GM19023 (cell line): ENCODE measurements at regions not wholly inside any gene's neighbourhood (a gene's known extent, or its start where the extent isn't known, plus 50 kb on each side); places are given as distances from the start of the nearest gene placed in this dataset.
"Not testable (repeated sequence)": the region's sequence is repeated elsewhere in the genome, so short reads cannot be mapped to it uniquely, and the experiment has no call there.

Experiments
- ATAC-seq: cut with Tn5 transposase; IDR thresholded peaks from one replicate; pipeline ENCODE4 v1.9.1; 2021; ENCODE audit warnings: mild to moderate bottlenecking, moderate library complexity; ENCODE audit not compliant: unreplicated experiment

DNA sequence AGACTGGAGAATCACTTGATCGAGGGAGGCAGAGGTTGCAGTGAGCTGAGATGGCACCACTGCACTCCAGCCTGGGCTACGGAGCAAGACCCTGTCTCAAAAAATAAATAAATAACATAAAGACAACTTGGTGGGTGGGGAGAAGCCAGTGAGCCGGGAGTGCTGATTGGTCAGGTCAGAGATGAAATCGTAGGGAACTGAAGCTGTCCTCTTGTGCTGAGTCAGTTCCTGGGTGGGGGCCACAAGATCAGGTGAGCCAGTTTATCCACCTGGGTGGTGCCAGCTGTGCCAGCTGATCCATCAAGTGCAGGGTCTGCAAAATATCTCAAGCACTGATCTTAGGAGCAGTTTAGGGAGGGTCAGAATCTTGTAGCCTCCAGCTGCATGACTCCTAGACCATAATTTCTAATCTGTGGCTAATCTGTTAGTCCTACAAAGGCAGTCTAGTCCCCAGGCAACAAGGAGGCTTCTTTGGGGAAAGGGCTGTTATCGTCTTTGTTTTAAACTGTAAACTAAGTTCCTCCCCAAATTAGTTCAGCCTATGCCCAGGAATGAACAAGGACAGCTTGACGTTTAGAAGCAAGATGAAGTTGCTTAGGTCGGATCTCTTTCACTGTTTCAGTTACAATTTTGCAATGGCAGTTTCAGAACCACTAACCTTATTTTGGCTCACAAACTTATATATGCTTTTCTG is 221.5 kb upstream of the MYLIP start:
- ATAC-seq, result not testable (repeated sequence)

DNA sequence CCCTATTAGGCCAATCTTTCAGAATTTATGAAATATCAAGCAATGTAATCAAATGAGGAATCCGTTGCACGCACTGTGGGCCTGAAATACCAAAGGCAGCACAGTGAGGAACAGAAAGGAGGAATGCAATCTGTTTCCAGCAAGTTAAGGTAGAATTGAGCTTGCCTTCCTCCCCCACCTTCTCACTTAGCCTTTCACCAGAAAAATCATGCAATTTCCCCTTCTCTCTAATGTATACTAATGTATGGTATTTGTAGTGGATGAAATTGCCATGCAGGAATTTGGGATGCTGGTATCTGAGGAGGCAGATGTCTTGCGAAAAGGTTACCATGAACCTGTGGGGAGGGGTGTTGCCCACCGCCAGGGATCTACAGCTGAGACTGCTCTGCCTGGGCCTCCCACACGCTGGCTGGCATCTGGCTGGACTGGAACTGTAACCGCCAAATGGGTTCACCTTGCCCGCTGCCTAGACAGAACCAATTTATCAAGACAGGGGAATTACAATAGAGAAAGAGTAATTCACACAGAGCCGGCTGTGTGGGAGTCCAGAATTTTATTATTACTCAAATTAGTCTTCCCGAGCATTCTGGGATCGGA is 222.4 kb upstream of the MYLIP start:
- no peak for ATAC-seq

DNA sequence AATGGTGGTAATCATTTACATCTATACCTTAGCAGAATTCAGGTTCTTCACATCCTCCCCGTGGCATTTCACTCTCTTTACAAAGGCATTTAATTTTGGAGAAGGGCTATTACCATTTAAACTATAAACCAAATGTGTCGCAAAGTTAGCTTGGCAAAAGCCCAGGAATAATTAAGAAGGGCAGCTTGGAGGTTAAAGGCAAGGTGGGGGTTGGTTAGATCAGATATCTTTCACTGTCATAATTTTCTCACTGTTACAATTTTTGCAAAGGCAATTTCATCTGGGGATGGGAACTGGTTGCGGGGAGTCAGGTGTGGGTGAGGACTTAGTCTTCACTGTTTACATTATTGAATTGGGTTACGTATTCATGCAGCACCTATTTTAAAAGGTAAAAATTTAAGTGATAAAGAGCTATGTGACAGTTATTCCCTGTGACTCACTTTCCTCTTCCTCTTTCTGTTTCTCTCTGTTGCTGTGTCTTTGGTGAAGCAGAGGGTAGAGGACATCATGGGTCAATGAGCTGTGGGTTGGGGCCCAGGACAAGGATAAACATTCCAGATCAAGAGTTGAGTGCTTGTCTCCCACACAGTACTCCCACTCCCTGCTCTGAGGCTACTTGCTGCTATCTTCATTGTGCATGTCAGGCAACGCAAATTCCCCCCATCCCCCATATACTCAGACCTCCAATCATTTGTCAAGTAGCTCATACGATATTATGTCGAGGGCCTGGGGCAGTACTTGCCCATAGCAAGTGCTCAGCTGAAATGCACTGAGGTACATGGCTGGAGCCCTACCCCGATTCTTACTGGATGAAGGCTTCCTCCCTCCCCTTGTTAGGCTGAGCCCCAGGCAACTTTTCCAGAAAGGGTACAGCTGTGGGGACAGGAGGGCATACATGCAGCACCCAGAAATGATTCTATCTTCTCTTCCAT is 223.1 kb upstream of the MYLIP start:
- ATAC-seq, result no peak

DNA sequence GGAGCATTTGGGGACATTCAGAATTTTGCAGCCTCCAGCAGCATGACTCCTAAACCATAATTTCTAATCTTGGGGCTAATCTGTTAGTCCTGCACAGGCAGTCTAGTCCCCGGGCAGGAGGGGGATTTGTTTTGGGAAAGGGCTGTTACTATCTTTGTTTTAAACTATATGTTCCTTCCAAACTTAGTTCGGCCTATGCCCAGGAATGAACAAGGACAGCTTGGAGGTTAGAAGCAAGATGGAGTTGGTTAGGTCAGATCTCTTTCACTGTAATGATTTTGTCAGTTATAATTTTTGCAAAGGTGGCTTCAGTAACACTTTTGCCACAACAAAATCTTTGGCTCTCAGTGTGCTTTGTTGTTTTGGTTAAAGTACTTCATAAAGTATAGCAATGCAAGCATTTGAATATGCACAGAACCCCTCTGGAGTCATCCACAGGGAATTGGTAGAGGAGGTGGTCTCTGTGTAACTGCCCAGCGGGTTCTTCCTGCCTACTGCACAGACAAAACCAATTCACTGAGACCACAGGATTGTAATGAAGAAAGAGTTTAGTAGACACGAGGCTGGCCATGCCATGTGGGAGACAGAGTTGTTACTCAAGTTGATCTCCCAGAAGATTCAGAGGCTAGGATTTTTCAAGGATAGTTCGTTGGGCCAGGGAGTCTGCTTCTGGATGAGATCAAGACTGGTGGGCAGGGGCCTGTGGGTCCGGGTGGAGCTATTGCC is 224.1 kb upstream of the MYLIP start:
- ATAC-seq, result no peak

DNA sequence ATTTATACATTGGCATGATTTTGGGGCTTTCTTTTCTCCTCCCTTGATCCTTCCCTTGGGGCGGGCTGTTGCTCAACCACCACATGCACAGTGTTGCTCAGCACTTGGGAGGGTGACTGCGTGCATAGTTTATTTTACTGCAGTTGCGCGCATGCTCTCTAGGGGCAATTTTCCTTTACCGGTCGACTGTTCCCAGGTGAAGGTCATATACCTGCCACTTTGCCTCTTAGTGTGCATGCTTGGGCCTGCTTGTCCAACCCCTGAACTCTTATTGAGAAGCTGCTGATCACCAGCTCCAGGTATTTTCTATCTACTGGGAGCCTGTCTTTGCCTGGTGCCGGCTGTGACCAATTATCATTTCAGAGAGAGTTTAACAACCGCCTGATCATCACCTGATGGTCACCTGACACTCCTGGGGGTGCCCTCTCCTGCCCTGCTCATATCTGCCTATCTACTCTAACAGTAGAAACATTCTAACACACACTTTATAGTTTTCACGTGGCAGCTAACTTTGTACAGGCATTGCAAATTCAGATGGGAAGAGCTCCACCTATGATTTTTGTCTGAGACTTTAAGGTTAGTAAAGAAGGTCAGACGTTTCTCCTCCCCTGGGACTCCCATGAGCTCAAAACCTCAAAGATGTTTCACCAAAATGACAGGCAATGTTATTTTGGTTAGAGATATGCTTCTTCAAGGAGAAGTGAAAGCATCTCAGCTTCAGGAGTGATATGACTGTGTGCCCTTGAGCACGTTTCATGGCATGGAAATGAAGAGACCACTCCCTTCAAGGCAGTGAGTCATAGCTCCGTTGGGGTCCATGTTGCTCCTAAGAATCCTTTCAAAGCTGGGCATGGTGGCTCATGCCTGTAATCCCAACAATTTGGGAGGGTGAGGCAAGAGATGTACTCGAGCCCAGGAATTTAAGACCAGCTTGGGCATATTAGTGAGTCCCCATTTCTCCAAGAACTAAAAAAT is 227.5 kb upstream of the MYLIP start:
- peak; percentile 94 for ATAC-seq

DNA sequence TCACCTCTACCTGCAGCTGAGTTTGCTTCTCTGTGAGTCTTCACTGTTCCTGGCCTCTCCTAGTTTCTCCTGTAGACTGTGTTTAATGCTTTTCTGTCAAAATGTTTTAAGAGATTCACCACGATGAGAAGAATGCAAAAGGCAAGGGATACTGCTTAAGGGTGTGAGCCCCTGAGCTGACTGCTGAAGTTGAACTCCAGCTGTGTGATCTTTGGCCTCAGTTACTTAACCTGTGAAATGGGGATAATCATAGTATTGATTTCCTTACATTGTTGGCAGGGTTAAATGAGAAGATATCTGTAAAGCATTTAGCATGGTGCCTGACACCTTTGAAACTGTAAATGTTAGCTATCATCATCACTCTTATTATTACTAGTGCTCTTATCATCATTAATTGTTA is 230.2 kb upstream of the MYLIP start:
- no peak for ATAC-seq

DNA sequence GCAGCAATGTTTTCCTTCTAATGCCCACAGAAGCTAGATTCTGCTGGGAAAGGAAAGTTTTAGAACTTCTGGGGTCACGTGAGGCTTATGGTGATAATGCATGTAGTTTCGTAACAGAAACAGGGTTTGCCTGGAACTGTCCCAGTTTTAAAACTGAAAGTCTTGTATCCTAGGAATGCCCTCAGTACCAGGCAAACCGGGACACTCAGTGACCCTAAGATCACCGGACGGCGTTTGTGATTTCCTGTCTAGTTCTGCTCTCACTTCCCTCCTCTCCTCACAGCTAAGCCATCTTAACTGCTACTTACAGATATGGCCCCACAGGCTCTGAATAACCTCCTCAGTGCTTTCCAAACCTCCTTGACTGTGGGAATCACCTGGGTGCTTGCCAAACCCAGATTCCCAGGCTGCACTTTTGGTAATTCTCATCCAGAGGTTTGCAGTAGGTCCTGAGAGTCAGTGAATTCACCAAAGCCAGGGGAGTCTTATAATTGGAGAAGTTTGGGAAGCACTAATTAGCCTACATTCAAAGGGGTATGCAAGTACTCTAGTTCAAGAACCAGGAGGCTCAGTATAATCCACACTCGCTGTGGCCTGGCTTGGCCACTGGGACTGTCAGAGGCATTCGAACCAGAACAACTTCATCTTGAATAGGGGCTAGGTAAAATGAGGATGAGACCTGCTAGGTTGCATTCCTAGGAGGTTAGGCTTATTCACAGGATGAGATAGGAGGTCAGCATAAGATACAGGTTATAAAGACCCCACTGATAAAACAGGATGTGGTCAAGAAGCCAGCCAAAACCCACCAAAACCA is 231.6 kb upstream of the MYLIP start:
- ATAC-seq, result no peak

DNA sequence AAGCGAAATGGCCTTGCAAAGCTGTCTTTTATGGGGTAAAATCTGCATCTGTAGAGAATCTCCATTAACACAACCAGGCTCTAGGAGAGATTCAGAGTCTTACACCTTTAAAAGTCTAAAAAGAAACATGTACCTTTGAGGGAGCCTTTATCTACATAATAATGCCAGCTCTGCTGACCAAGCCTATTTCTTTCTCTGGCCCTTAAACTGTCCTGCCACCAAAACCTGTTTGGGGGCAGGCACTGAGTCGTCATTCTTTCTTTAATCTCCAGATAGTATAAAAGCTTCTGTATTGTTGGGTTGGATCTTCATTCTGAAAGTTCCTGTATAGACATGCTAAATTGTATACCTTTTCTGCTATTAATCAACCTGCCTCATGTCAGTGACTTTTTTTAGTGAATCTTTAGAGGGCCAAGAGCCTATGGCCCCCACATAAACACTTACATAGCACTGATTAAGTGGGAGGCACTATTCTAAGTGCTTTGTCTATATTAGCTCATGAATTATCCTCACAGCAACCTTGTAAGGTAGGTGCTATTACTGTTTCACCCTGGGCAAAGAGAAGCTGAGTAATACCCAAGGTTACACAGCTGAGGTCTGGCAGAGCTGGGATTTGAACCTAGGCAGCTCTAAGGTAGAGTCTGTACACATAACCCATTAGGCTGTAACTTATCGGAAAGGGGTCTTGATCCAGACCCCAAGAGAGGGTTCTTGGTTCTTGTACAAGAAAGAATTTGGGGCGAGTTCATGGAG is 232.3 kb upstream of the DTNBP1 start:
- no peak for ATAC-seq

DNA sequence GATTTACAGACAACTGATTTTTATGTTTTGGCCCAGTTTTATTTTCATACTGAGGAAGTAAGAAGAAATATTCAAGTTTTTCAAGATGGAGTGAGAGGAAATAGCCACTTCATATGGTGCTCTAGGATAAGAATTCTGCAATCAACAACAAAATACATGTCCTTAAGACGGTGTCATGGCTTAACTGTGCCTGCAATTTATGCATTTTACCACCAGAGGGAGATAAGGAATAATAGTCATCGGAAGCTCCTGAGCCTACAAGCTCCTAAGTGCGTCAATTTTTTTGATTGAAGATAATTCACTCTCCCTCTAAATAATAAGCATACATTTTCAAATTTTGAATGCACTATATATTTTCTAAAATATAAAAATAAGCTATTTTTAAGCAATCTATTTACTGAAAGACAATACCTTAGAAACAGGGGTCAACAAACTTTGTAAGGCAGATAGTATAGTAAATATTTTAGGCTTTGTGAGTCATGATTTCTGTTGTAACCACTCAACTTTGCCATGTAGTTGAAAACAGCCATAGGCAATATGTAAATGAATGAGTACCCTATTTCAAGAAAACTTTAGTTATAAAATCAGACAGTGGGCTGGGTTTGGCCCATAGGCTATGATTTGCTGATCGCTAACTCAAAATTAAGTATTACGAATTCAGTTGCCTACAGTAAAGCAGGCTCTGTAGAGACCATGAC is 230.9 kb upstream of the DTNBP1 start:
- ATAC-seq, result no peak

DNA sequence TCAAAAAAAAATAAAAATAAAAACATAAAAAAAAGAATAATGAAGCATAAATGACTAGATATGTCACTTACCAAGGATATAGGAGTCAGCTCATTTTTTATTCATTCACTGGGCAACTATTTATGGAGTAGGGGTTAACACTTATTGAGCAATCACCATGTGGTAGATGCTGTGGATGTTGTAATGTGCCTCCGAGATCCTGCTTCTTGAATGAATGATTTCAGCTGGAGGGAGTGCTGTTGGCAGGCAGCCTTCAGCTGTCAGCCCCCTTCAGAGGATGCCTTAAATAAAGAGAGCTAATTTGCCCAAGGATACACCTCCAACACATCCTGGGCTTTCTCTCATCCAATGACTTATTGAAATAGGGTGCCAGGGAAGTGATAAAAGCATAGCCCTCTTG is 229.5 kb upstream of the DTNBP1 start:
- no peak for ATAC-seq

DNA sequence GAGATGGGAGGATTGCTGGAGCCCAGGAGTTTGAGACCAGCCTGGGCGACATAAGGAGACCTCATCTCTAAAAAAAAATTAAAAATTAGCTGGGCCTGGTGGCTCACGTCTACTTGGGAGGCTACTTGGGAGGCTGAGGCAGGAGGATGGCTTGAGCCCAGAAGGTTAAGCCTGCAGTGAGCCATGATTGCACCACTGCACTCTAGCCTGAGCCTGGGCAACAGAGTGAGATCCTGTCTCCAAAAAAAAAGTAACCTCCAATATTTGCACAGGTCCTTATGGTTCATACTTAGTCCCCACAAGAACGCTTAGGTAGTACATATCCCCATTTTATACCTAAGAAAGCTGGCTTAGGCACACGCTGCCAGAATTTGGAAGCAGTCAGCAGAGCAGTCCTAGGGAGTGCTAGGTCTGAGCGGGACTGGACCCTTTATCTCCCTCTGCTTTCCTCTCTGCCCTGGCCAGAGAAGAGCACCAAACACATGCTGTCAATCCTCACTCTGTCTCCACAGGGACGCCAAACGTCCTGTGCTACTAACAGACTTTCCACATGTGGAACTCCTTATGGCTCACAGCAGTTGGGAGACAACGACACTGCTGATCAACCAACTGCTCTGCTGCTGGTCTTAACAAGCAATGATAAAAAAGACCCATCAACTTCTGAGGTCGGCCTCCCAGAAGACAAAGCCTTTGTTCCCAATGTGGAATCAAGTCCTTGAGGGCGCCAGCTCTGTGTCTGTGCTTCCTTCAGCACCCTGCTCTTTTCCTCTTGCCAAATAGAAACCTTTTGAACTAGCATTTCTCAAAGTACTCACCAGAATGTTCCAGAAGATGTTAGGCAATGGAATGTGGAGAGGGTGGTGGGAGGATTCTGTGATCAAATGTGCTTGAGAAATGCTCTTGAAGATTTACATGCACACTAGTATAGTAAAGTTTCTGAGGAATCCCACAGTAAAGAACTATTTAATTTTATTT is 226.3 kb upstream of the DTNBP1 start:
- no peak for ATAC-seq

DNA sequence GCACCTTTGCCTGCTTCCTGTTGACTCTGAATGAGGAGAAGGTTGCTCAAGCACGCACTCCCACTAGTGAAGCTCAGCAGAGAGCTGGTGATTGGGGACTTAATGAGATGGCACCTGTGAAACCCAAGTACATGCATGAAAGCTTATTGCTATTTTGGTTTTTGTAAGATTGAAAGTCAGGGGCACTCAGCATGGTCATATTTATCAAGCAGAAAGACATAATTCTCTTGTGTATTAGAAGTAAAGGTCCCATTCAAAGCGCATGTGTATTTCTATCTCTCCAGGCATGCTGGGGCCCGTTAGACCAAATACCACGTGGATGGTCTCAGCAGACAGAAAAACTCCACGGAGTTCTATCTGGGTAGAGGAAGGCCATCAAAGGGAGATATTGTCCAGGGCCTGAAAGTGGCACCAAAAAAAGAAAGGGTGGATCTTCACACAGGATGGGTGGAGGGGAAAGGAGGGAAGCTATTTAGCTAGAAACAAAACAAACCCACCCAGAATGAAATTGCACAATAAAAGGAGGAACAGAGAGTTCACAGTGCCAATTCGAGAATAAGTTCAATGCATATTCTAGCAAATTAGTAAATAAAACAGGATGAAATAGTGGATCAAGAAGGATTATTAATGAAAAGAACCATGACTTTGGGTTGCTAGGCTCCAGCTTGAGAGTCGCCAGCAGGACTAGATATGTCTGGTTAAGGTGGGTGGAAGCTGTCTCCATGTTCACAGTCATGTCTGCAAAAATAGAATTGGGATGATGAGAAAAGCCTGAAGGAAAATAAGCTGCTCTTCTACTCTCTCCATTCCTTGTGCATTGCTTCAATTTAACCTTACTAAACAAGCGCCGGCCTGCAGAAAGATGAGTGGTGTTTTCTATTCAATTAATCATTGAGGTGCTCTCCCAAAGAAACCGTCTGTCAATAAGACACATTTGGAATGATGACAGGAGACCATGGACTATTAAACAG is 224.9 kb upstream of the DTNBP1 start:
- ATAC-seq, result no peak

DNA sequence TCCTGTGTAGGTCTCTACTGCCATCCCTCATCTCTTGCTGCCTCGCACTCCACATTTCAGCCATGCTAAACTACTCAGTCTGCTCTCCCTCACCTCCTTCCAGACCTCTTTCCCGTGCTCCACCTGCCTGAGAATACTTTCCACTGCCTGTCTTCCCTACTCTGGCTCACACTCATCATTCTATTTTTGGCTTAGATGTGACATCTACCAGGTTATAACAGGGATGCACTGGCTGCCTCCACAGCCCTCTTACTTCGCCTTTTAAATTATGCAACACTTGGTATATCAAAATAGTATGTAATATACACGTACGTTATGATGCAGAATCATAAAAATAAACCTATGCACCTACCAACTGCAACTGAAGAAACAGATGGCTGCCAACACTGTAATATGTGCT is 222.8 kb upstream of the DTNBP1 start:
- no peak for ATAC-seq

DNA sequence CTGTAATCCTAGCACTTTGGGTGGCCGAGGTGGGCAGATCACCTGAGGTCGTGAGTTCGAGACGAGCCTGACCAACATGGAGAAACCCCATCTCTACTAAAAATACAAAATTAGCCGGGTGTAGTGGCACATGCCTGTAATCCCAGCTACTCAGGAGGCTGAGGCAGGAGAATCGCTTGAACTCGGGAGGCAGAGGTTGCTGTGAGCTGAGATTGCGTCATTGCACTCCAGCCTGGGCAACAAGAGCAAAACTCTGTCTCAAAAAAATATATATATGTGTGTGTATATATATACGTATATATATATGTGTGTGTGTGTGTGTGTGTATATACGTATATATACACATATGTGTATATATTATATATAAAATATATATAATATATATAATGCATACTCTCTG is 220.8 kb upstream of the DTNBP1 start:
- not testable (repeated sequence) for ATAC-seq

DNA sequence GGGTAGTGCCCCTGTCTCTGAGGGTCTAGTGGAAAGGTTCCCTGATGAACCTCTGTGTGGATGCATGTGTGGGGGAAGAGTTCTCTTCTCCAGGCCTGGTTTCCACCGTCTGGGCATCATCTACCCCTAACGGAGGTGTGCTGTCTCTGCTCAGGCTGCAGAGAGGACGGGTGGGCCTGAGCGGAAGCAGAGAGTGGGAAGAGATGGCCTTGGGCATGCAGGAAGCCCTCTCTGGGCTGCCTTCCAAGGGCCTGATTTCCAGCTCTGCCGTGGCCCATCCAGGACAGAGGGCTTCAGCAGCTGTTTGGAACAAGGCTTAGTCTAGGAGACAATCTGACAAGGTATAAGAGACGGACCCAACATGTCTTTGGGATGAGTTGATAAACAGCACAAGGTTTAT is 220.1 kb upstream of the DTNBP1 start:
- no peak for ATAC-seq

DNA sequence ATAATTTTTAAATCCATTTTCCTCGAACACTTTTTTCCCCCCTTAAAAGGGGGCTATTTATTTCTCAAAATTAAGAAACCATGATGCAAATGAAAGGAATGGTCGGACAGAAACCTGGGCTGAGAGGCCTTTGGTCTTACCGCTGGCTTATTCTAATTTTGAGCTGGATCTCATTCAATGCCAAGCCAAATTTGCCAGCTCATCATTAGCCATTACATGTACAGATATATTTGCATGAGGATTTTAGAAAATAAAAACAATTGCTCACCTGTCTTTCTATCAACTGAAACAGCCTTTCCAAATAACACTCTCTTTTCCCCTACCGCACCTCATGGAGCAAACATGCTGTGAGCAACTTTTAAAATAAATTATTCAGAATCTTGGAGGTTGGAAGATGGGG is 219.5 kb upstream of the DTNBP1 start:
- ATAC-seq, result no peak
